GM18502 (cell line): ENCODE measurements at regions not wholly inside any gene's neighbourhood (a gene's known extent, or its start where the extent isn't known, plus 50 kb on each side); places are given as distances from the start of the nearest gene placed in this dataset.
"Not testable (repeated sequence)": the region's sequence is repeated elsewhere in the genome, so short reads cannot be mapped to it uniquely, and the experiment has no call there.

Experiments used
- ATAC-seq: cut with Tn5 transposase; IDR thresholded peaks from one replicate; pipeline ENCODE4 v1.9.1; 2021; ENCODE audit warnings: mild to moderate bottlenecking; ENCODE audit not compliant: unreplicated experiment, poor library complexity

DNA sequence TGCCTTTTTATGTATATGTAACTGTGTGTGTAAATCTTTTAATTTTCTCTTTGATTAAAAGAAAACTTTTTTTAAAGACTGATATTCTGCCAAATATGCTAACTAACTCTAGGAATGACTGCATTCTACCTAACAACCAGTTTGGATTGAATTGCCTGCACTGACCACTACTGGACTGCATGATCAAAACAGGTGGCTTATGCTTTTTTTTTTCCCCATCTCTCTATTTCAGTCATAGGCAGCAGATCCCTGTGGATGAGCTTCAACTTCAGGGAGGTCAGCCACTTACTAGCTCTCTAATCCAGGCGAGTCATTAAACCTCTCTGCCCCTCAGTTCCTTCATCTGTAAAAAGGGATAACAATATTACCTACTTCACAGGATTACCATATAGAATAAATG lies 138.6 kb upstream of the SERTAD2 start:
- no peak for ATAC-seq

DNA sequence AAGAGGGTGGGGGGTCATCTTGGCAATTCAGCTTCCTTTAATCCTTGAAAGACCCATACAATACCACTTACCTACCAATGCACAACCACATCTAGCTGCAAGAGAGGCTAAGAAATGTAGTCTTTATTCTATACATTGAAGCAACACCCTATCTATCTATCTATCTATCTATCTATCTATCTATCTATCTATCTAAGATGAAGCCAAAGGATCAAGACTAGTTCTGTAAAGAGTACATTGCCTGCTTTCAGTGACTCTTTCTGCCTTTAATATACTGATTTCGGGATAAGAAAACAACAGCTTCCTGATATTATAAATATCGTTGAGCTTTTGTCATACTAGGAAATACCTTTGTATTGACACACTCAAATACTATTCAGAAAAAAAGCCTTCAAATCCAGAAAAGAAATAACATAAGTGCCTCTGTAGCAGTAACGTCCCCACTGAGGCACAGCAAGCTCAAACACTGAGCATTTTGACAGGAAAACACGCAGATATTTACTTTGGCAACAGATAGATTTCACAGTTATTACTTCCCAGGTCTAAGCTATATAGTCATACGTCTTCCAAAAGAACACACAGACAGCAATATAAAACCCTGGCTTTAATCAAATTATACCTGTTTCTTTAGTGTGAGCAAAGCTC lies 139.4 kb upstream of the SERTAD2 start:
- ATAC-seq: no peak

DNA sequence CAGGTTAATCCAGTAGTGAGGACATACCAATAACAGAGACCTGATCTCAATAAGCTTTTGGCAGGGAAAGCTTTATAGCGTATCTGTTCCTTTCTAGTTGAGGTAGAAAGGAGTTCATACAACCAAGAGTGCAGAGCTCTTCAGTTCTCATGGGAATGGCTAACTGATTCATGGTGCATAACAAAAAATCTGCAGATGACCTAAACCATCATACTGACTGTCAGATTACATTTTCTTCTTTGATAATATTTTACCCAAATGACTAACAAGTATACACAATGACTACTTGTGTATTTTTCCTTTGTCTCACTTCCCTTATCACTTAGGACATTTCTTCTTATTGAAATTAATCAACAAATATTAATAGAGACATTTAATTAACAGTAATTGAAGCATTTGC lies 140.0 kb upstream of the SERTAD2 start:
- peak; percentile 47 for ATAC-seq

DNA sequence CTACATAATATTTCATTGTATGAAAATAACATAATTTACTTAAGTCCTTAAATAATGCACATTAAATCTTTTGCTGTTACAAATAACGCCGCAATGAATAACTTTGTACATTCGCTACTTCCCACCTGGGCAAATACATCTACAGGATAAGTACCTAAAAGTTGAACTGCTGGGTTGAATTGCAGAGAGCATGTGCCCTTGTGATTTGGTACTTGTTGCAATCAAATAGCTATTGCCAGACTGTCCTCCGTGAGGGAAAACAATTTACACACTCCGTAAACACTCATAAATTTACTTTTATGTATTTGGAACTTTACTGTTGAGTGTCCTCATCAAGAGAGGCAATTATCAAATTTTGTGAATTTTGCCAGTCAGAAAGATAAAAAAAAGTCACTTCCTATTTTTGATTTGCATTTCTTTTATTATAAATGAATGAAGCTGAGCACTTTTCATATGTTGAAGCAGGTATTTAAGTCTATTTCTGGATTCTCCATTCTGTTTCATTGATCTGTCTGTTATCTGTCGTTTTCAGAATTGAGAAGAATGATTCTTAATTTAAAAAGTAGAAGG lies 140.8 kb upstream of the SERTAD2 start:
- ATAC-seq: no peak

DNA sequence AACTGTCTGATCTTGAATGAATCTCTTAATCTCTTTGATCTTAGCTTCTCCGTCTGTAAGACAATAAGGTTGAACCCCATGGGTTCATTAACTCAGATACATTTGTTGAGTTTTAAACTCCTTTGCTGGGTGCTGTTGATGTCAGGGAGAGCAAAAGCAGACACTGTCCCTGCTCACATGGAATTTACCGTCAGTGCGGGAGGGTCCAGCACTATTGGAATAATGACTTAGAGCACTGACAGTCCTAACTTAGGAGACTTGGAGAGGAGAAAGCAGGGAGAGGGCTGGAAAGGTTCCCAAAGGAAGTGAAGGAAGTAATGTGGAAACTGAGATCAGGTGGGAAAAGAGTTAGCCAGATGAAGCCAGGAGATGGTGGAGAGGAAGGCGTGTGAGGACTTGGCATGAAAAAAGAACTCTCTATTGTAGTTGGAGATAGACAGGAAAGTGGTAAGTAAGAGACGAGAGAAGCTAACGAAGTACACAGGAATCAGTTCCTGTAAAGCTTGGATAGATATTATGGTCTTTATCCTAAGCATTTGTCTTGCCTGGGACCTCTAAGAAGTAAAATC lies 141.4 kb upstream of the SERTAD2 start:
- no peak for ATAC-seq

DNA sequence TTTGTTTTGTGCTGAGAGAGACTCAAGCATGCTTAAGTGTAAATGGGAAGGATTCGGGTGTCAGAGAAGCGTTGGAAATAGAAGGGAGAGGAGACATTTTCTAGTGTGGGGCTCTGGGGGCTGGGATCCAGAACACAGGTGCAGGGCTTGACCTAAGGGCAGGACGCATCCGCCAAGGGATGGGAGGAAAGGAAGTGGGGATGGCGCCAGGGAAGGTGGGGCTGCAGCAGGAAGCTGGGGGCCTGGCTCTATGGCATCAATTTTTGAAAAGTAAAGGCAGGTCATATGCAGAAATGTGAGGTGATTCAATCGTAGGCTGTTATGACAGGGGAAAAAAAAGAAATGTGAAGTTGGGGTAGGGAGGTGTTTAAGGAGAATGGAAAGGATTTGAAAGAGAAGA lies 143.2 kb upstream of the SERTAD2 start:
- ATAC-seq: no peak

DNA sequence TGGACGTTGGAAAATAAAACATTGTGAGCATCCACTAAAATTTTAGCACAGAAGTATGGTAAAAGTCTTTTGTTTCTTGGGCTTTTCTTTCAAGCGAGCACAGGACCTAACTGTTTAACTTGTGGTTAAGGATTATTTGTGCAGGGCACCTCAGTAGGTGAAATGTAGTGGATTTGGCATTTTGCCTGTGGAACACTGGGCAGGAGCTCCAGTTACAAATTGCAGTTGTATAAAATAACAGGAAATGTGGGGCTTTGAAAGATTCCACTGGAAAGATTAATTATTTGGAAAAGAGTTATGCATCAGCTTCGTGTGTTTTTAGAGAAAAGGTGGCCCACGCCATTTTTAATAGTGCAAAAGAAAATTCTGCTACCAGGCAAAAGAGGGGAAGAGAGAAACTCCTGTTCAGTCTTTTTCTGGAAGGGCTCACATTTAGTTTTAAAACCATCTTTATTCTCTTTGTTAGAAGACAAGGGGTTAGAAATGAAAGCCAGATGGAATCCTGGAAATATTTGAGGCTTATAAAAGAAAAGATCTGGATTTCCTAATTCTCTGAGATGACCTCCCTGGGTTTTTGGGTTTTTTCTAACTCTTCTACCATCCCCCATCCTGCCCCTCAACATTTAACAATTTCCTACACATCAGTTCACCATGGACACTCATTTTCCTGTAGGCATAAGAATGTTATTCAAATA lies 144.3 kb upstream of the SERTAD2 start:
- no peak for ATAC-seq

DNA sequence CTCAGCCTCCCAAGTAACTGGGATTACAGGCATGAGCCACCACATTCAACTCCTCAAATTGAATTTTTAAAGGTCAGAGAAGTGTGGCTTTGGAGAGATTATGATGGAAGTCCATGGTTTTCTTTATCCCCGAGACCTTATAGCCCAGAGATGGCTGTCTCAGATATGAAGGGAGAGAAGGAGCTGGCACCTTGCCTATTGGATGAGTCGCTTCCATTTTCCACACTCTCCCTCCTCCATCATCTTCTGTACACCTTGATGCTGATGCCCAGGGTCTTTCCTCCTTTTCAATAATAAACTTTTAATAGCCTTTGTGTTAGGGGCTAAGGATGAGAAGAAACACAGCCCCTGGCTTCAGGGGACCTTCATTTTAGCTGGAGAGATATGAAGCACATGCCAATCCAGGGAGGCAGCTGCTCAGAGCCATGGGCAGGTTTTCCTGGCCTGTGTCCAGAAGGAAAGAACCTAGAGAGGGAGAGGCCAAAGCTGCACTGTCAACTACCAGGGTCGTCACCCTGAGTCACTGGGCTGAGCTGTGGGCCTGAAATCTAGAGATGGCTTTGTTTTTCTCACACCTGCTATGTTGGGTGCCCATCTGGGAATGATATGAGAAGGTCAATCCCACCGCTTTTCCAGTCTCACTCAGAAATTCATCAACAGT lies 146.0 kb upstream of the SERTAD2 start:
- ATAC-seq: no peak

DNA sequence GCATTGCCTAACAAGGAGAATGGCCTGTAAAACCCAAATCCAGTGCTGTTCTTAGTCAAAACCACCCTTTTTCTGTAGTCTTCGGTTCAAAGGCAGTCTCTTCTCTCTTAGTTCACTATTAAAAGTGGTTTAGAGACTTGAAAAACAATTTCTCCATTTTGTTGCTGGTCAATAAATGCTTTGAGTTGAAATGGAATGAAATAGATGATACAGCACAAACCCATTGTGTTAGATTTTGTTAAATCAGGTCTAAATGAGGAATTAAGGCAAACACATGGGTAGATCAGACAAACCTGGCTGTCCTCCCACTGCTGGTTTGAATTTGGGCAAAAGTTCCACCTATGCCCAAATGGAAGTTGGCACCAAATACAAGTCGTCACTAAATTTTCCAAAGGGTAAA lies 150.1 kb upstream of the SERTAD2 start:
- no peak for ATAC-seq

DNA sequence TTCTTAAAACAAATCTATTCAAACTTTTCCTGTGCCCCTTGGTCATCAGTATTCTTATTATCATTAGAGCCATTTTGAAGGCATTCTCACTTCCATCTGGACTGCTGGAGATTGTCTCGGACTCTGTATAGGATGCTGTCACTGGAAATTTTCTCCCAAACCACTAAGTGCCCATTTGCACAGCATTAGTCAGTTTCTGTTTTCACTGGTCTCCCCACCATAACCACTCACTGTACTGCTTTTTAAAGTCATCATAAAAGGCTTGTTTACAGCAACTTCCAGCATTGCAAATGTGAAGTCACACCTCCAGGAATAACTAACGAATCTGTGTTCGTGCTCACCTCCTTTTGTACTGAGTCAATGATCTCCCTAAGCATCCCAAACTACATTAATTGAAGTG lies 150.9 kb upstream of the SERTAD2 start:
- ATAC-seq: no peak

DNA sequence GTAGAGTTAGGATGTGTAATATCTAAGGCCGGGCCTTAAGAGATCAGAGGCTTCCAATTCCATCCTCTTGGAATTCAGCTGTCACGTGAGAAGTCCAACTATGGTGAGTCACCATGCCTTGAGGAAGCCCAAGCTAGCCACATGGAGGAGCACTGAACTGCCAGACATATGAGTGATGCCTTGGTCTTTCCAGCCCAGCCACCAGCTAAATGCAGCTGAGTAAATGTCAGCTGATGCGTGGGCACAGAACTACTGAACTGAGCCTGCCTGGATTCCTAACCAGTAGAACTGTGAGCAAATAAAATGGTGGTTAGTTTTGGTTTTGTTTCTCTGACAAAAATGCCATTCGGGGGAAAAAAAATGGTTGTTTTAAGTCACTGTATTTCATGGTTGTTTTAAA lies 153.7 kb upstream of the SERTAD2 start:
- peak; percentile 82 for ATAC-seq

DNA sequence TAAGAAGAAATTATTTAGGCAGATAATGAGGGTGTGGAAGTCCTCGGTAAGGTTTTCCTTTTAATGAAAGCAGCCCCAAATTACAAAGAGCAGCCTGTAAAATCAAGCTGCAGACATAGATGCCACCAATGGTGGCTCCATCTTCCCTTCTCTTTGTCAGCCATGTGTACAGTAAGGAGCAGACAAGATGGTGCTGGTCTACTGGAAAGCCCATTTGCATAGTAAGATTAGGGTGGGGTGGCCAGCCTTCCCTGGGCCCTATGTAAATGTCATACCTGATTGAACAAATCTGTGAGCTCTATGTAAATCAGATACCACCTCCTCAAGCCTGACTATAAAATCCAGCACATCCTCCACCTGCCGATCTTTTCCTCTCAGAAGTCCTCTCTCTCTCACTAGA lies 154.4 kb upstream of the SERTAD2 start:
- ATAC-seq: no peak

DNA sequence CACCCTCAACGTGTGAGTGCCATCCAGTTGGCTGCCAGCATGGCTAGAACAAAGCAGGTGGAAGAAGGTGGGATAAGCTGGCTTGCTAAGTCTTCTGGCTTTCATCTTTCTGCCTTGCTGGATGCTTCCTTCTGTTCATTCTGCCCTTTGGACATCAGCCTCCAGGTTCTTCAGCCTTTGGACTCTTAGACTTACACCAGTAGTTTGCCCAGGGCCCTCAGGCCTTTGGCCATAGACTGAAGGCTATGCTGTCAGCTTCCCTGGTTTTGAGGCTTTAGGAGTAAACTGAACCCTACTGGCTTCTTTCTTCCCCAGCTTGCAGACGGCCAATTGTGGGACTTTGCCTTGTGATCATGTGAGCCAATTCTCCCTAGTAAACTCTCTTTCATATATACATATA lies 155.0 kb upstream of the SERTAD2 start:
- ATAC-seq: no peak

DNA sequence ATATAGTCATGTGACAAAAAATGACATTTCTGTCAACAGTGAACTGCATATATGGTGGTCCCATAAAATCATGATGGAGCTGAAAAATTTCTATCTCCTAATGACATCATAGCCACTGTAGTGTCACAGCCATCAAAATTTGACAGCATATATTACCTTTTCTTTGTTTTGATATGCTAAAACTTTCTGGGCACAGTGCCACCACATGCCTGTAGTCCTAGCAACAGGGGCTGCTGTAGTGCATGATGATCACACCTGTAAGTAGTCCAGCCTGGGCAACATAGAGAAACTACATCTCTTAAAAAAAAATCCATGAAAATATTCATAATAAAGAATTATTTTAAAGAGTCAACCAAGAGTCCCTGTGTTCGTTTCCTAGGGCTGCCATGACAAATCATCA lies 155.5 kb upstream of the SERTAD2 start:
- ATAC-seq: no peak

DNA sequence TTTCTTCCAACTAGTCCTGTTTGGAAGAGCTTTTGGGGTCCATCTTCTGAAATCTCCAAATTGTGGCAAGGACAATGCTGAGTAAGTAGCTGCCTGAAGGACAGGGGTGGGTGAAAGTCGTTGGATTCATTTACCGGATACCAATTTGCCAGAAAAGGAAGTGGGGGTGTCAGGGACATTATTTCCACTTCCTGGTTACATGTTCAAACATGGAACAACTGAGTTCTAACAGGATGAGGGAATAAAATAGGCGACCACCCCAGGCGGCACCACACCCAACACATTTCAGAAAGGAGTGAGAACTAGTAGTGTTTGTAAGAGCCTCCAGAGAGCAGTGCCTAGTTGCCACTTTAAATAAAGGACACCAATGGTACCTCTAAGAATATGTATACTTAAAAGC lies 158.6 kb upstream of the SERTAD2 start:
- no peak for ATAC-seq

DNA sequence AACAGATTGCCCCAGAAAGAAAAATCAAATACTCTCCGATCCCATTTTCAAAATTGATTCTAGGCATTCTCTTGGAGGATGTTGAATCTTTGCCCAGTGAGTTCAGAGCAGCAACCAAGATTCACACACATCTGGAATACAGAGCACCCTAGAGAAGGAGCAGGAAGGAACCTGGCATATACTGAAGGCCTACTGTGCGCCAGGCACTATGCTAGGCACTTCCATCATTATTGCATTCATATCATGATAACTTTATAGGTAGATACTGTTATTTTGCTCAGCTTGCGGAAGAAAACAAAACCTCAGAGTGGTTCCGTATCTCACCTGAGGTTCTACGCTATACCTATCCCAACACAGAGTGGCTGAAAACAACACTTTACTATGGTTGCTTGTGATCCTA lies 160.3 kb upstream of the SERTAD2 start:
- ATAC-seq: no peak

DNA sequence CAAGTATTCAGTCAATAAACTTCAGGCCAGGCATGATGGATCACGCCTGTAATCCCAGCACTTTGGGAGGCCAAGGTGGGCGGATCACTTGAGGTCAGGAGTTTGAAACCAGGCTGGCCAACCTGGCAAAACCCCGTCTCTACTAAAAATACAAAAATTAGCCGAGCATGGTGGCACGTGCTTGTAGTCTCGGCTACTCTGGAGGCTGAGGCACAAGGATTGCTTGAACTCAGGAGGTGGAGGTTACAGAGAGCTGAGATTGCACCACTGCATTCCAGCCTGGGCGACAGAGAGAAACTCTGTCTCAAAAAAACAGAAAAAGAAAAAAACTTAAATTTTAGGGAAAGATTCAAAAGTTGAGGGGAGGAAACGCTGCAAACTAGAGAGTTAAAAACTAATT lies 162.8 kb upstream of the SERTAD2 start:
- not testable (repeated sequence) for ATAC-seq

DNA sequence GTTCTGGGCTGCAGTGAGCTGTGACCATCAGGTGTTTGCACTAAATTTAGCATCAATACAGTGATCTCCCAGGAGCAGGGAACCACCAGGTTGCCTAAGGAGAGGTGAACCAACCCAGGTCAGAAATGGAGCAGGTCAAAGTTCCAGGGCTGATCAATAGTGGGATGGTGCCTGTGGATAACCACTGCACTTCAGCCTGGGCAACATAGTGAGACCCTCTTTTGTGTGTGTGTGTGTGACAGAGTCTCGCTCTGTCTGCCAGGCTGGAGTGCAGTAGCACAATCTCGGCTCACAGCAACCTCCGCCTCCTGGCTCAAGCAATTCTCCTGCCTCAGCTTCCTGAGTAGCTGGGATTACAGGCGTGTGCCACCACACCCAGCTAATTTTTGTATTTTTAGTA lies 163.7 kb upstream of the SERTAD2 start:
- no peak for ATAC-seq

DNA sequence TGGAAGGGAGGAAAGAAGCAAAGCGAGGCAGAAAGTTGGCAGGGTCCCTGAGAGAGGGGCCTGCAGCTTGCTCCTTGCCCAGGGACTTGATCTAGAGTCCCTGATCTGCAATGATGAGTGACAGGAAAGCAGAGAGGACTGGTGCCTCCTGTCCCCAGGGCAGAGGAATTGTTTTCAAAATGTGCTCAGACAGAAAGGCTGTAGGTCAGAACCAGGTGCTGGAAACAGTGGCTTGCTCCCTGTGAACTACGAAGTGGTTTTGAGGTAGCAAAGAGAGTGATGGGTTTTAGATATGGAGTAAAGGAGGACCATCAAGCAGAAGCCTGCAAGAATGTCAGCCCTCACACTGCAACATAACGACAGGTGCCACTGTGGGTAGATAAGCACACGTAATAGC lies 164.9 kb upstream of the SERTAD2 start:
- ATAC-seq: no peak

DNA sequence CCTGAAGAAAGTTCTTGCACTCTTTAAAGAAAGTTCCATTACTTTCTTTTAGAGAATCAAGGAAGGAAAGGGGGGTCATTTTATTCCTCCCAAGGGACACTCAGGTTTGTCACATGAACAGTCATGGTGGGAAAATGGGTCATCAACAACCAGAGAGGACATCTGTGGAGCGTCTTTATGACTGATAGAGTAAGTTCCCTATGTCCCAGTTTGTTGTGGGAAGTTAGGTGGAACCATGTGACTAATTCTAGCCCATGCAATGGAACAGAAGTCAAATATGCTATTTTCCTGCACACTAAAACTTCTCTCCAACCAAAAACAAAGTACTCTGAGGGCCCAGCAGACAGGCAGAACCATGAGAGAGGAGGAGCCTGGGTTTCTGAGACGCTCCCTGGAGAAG lies 165.6 kb upstream of the SERTAD2 start:
- ATAC-seq: peak; percentile 8
